H9 (cell line): ENCODE measurements at regions not wholly inside any gene's neighbourhood (a gene's known extent, or its start where the extent isn't known, plus 50 kb on each side); places are given as distances from the start of the nearest gene placed in this dataset.

Experiments
- DNase-seq: peaks from one replicate; pipeline ENCODE4 v3.0.0-alpha.2; 2017
- H2AFZ ChIP-seq: one replicate; pipeline ENCODE4 v1.6.1; 2013; ENCODE audit warnings: mild to moderate bottlenecking, low read length, control low read depth, moderate library complexity
- H2AK5ac ChIP-seq: 2 replicates; pipeline ENCODE4 v1.6.1; 2013; ENCODE audit warnings: low read length, control low read depth, mixed read lengths; ENCODE audit not compliant: insufficient read length
- H2BK120ac ChIP-seq: one replicate; pipeline ENCODE4 v1.6.1; 2013; ENCODE audit warnings: low read depth, mild to moderate bottlenecking, low read length, control low read depth, inconsistent platforms; ENCODE audit not compliant: poor library complexity, severe bottlenecking
- H2BK12ac ChIP-seq: 2 replicates; pipeline ENCODE4 v1.6.1; 2013; ENCODE audit warnings: low read length, control low read depth, mixed read lengths, low read depth; ENCODE audit not compliant: insufficient read length
- H2BK15ac ChIP-seq: 2 replicates; pipeline ENCODE4 v1.6.1; 2013; ENCODE audit warnings: low read depth, low read length, control low read depth
- H2BK20ac ChIP-seq: one replicate; pipeline ENCODE4 v1.6.1; 2013; ENCODE audit warnings: low read depth, mild to moderate bottlenecking, low read length, control low read depth, inconsistent platforms; ENCODE audit not compliant: poor library complexity, severe bottlenecking
- H2BK5ac ChIP-seq: 2 replicates; pipeline ENCODE4 v1.6.1; 2013; ENCODE audit warnings: low read length, control low read depth, mixed read lengths; ENCODE audit not compliant: insufficient read length
- H3K14ac ChIP-seq: 2 replicates; pipeline ENCODE4 v1.6.1; 2013; ENCODE audit warnings: low read length, control low read depth; ENCODE audit not compliant: insufficient read depth
- H3K18ac ChIP-seq: 2 replicates; pipeline ENCODE4 v1.6.1; 2013; ENCODE audit warnings: low read depth, mild to moderate bottlenecking, mixed read lengths, low read length, control low read depth; ENCODE audit not compliant: insufficient read length
- H3K23ac ChIP-seq: 2 replicates; pipeline ENCODE4 v1.6.1; 2013; ENCODE audit warnings: low read length, control low read depth, mixed read lengths, low read depth; ENCODE audit not compliant: insufficient read length
- H3K23me2 ChIP-seq: 2 replicates; pipeline ENCODE4 v1.6.1; 2013; ENCODE audit warnings: low read depth, mild to moderate bottlenecking, mixed read lengths, low read length, control low read depth; ENCODE audit not compliant: insufficient read length, poor library complexity, severe bottlenecking
- H3K27ac ChIP-seq: 2 replicates; pipeline ENCODE4 v1.5.1; 2013; ENCODE audit warnings: low read length, control low read depth, mixed read lengths, low read depth; ENCODE audit not compliant: insufficient read length
- H3K27me3 ChIP-seq: 2 replicates; pipeline ENCODE4 v1.6.1; 2013; ENCODE audit warnings: low read length, control low read depth, inconsistent platforms; ENCODE audit not compliant: insufficient read depth
- H3K4ac ChIP-seq: 2 replicates; pipeline ENCODE4 v1.6.1; 2013; ENCODE audit warnings: low read depth, mild to moderate bottlenecking, control low read depth, inconsistent platforms, low read length, moderate library complexity
- H3K4me1 ChIP-seq: 2 replicates; pipeline ENCODE4 v1.6.1; 2013; ENCODE audit warnings: low read length, control low read depth, inconsistent platforms; ENCODE audit not compliant: insufficient read depth
- H3K4me2 ChIP-seq: 2 replicates; pipeline ENCODE4 v1.6.1; 2013; ENCODE audit warnings: low read length, control low read depth, mixed read lengths; ENCODE audit not compliant: insufficient read length, insufficient read depth
- H3K56ac ChIP-seq: 2 replicates; pipeline ENCODE4 v1.6.1; 2013; ENCODE audit warnings: low read depth, mild to moderate bottlenecking, mixed read lengths, low read length, control low read depth; ENCODE audit not compliant: insufficient read length
- H3K79me1 ChIP-seq: 2 replicates; pipeline ENCODE4 v1.6.1; 2013; ENCODE audit warnings: low read depth, mild to moderate bottlenecking, moderate library complexity, low read length, control low read depth, inconsistent platforms; ENCODE audit not compliant: insufficient read depth, poor library complexity, severe bottlenecking
- H3K79me2 ChIP-seq: 2 replicates; pipeline ENCODE4 v1.6.1; 2013; ENCODE audit warnings: low read length, control low read depth, inconsistent platforms; ENCODE audit not compliant: insufficient read depth
- H3K9ac ChIP-seq: 2 replicates; pipeline ENCODE4 v1.6.1; 2013; ENCODE audit warnings: low read length, control low read depth, mixed read lengths; ENCODE audit not compliant: insufficient read length; ENCODE audit errors: extremely low read depth
- H3K9me3 ChIP-seq: one replicate; pipeline ENCODE4 v1.6.1; 2013; ENCODE audit warnings: low read depth, low read length, inconsistent platforms; ENCODE audit not compliant: control insufficient read depth
- H3T11ph ChIP-seq: one replicate; pipeline ENCODE4 v1.6.1; 2013; ENCODE audit warnings: mild to moderate bottlenecking, low read length, control low read depth, inconsistent platforms
- H4K20me1 ChIP-seq: one replicate; pipeline ENCODE4 v1.6.1; 2013; ENCODE audit not compliant: control insufficient read depth, insufficient read length, insufficient read depth
- H4K5ac ChIP-seq: 2 replicates; pipeline ENCODE4 v1.6.1; 2013; ENCODE audit warnings: low read depth, mild to moderate bottlenecking, mixed read lengths, low read length, control low read depth; ENCODE audit not compliant: insufficient read length
- H4K8ac ChIP-seq: replicated peaks from 2 replicates; pipeline ENCODE4 v1.6.1; 2013; ENCODE audit warnings: low read length, control low read depth, mixed read lengths, low read depth; ENCODE audit not compliant: insufficient read length
- H4K91ac ChIP-seq: 2 replicates; pipeline ENCODE4 v1.6.1; 2013; ENCODE audit warnings: low read depth, mild to moderate bottlenecking, moderate library complexity, mixed read lengths, low read length, control low read depth; ENCODE audit not compliant: insufficient read length
- H3K27ac Mint-ChIP-seq, 3 experiments: 2 replicates in 2 of 3; 3 replicates in 1 of 3; pipeline ENCODE4 v1.8.0; 2020 to 2021; ENCODE audit warnings: mixed read lengths in 3 of 3, mild to moderate bottlenecking in 1 of 3, moderate library complexity in 1 of 3
- H3K27me3 Mint-ChIP-seq: 2 replicates; pipeline ENCODE4 v1.8.0; 2021; ENCODE audit warnings: low read depth, mild to moderate bottlenecking, moderate library complexity, mixed read lengths
- H3K36me3 Mint-ChIP-seq, 3 experiments: 2 replicates in 2 of 3; 3 replicates in 1 of 3; pipeline ENCODE4 v1.8.0; 2020 to 2021; ENCODE audit warnings: low read depth in 3 of 3, mixed read lengths in 3 of 3; ENCODE audit not compliant: insufficient read depth in 1 of 3
- H3K4me1 Mint-ChIP-seq, 2 experiments: 2 replicates each; pipeline ENCODE4 v1.8.0; 2020; ENCODE audit warnings: mixed read lengths in 2 of 2
- H3K4me3 Mint-ChIP-seq, 2 experiments: 2 replicates in 1 of 2; 3 replicates in 1 of 2; pipeline ENCODE4 v1.8.0; 2020 to 2021; ENCODE audit warnings: mild to moderate bottlenecking in 2 of 2, mixed read lengths in 2 of 2, moderate library complexity in 1 of 2
- H3K9me3 Mint-ChIP-seq, 2 experiments: 2 replicates in 1 of 2; 3 replicates in 1 of 2; pipeline ENCODE4 v1.8.0; 2020; ENCODE audit warnings: mild to moderate bottlenecking in 2 of 2, mixed read lengths in 2 of 2, moderate library complexity in 1 of 2
- whole genome bisulfite sequencing: extraction: QIAGEN DNeasy Blood & Tissue Kit; methylation state at CpG from one replicate; pipeline ENCODE4 v1.1.7; 2013; ENCODE audit warnings: missing lambda C conversion rate, low lambda C conversion rate, mixed read lengths; ENCODE audit not compliant: insufficient read length; ENCODE audit errors: extremely low coverage; 5-methylcytosine and 5-hydroxymethylcytosine counted together
- TF ChIP-seq, protein P1 (sequence below): fragments of 200-600 bp; sonication (generic); conservative IDR thresholded peaks from 3 replicates; pipeline ENCODE4 v1.8.0; 2021; ENCODE audit warnings: antibody characterized with exemption, mild to moderate bottlenecking

GRCh38 chr9:12060067-12060466 is 633.1 kb upstream of the TYRP1 start:
- Histone ChIP-seq H3K27ac (no peak overlapping the region), H3K9me3 (peaks cover under 1% of the 10 kb centered on the region), H2BK12ac (no peak overlapping the region), H3K4ac (no peak overlapping the region), H2BK5ac (no peak overlapping the region), H3K18ac (no peak overlapping the region), H3T11ph (no peak overlapping the region), H2AK5ac (no peak overlapping the region), H3K23me2 (no peaks in the 10 kb centered on the region), H2BK20ac (no peak overlapping the region), H3K79me1 (no peaks in the 10 kb centered on the region), H3K23ac (no peak overlapping the region), H4K5ac (no peak overlapping the region), H4K91ac (no peak overlapping the region), H4K8ac (no peak overlapping the region), H3K4me2 (no peak overlapping the region), H2AFZ (no peak overlapping the region), H3K14ac (no peak overlapping the region), H3K9ac (no peak overlapping the region), H3K56ac (no peak overlapping the region), H2BK120ac (no peak overlapping the region), H3K4me1 (no peaks in the 10 kb centered on the region), H2BK15ac (no peak overlapping the region), H3K79me2 (no peaks in the 10 kb centered on the region), H4K20me1 (no peaks in the 10 kb centered on the region), H3K27me3 (no peaks in the 10 kb centered on the region)
- Mint-ChIP-seq H3K9me3 (peaks cover 9 to 12% of the 10 kb centered on the region in 2 experiments), H3K4me3 (no peak overlapping the region), H3K4me1 (no peaks in the 10 kb centered on the region), H3K27ac (no peak overlapping the region), H3K27me3 (no peaks in the 10 kb centered on the region; the same call in 1 of the 2 replicates), H3K36me3 (peaks cover under 1 to 1% (median 1%) of the 10 kb centered on the region in 3 experiments; a peak in 4 of 7 replicates)
- no peak for DNase-seq
- WGBS, result no CpG with 5 or more reads among the region's 2 CpGs
- TF ChIP-seq, protein P1, sequence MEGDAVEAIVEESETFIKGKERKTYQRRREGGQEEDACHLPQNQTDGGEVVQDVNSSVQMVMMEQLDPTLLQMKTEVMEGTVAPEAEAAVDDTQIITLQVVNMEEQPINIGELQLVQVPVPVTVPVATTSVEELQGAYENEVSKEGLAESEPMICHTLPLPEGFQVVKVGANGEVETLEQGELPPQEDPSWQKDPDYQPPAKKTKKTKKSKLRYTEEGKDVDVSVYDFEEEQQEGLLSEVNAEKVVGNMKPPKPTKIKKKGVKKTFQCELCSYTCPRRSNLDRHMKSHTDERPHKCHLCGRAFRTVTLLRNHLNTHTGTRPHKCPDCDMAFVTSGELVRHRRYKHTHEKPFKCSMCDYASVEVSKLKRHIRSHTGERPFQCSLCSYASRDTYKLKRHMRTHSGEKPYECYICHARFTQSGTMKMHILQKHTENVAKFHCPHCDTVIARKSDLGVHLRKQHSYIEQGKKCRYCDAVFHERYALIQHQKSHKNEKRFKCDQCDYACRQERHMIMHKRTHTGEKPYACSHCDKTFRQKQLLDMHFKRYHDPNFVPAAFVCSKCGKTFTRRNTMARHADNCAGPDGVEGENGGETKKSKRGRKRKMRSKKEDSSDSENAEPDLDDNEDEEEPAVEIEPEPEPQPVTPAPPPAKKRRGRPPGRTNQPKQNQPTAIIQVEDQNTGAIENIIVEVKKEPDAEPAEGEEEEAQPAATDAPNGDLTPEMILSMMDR, result no peak
